A673 (cell line): ENCODE measurements at regions not wholly inside any gene's neighbourhood (a gene's known extent, or its start where the extent isn't known, plus 50 kb on each side); places are given as distances from the start of the nearest gene placed in this dataset.

Experiments used
- CTCF ChIP-seq: fragments of 300-800, 200-600 bp; sonication (generic); conservative IDR thresholded peaks from 2 replicates; pipeline ENCODE4 v1.5.1; 2017; ENCODE audit warnings: low read depth, mild to moderate bottlenecking, antibody characterized with exemption, low read length, moderate library complexity, mixed read lengths
- EZH2 ChIP-seq: fragments of 200-600 bp; sonication (generic); IDR thresholded peaks from 2 replicates; pipeline ENCODE4 v1.6.1; 2017; ENCODE audit warnings: borderline replicate concordance, low read depth, mild to moderate bottlenecking, mixed read lengths, antibody characterized with exemption, low read length; ENCODE audit not compliant: poor library complexity, severe bottlenecking

DNA sequence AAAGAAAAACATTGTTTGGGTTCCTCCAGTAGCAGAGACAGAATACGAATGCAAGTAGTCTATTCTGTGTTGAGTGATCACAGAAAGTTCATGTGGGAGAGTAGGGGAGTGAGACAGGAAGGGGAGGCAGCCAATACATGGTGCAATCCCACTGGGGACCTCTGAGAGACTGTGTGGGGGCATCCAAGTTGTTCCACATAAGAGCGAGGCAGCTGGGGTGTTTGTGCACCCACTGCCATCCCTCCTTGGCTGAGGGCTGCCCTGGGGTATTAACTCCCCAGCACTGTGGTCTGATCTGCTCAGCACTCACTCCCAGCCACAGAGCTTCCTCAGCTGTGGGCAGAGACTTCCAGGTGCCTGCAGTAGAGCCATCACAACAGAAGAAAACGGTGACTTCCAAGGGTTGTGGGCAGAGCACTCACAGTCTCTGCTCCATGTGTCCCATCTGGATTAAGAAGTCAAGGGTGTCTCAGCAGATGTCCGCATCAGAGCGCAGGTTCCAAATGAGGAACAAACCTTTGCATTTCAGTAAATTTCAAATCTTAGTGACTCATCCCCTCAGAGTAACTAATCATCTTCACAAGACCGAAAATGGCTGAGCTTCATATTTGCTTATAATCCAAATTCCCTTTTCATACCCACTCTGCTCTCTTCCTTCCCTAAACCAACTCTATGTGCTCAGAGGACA lies 101.9 kb upstream of the NAA20 start:
- TF ChIP-seq CTCF (no peak), EZH2 (no peak)
